Neural progenitor cell (in vitro differentiated cells): ENCODE measurements at regions not wholly inside any gene's neighbourhood (a gene's known extent, or its start where the extent isn't known, plus 50 kb on each side); places are given as distances from the start of the nearest gene placed in this dataset.

Source experiments
- EZH2 ChIP-seq: fragments of 200-600 bp; sonication (generic); IDR thresholded peaks from 2 replicates; pipeline ENCODE4 v1.6.1; 2017; ENCODE audit warnings: antibody characterized with exemption, mild to moderate bottlenecking, moderate library complexity
- EZH2phosphoT487 ChIP-seq: fragments of 200-600 bp; sonication (generic); IDR thresholded peaks from 2 replicates; pipeline ENCODE4 v1.6.1; 2017; ENCODE audit warnings: antibody characterized with exemption
- TF ChIP-seq, protein P1 (sequence below): fragments of 200-600 bp; sonication (generic); IDR thresholded peaks from 2 replicates; pipeline ENCODE4 v1.5.1; 2017; ENCODE audit warnings: antibody characterized with exemption, mild to moderate bottlenecking

DNA sequence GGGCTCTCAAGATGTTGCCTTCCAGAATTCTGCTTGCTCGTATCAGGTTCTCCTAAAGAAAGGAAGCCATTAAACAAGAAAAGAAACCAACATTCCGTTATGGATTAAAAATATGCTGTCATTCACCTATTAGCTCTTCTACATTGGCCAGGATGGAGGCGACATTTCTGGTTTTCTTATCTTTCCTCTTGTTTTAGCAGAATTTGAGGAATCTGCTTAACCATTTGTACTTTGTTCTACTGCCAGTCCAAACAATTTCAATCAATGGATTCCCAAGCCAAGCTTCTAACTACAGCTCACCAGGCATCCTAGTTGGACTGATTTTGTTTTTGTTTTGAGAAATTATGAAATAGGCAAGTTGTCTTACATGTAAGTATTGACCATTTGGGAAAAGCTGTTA, 164.6 kb upstream of the TSC22D2 start:
- TF ChIP-seq, protein P1, sequence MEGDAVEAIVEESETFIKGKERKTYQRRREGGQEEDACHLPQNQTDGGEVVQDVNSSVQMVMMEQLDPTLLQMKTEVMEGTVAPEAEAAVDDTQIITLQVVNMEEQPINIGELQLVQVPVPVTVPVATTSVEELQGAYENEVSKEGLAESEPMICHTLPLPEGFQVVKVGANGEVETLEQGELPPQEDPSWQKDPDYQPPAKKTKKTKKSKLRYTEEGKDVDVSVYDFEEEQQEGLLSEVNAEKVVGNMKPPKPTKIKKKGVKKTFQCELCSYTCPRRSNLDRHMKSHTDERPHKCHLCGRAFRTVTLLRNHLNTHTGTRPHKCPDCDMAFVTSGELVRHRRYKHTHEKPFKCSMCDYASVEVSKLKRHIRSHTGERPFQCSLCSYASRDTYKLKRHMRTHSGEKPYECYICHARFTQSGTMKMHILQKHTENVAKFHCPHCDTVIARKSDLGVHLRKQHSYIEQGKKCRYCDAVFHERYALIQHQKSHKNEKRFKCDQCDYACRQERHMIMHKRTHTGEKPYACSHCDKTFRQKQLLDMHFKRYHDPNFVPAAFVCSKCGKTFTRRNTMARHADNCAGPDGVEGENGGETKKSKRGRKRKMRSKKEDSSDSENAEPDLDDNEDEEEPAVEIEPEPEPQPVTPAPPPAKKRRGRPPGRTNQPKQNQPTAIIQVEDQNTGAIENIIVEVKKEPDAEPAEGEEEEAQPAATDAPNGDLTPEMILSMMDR: no peak
- TF ChIP-seq EZH2 (no peak), EZH2phosphoT487 (no peak)
